Gastrocnemius medialis (tissue), 4 donors: ENCODE measurements at regions not wholly inside any gene's neighbourhood (a gene's known extent, or its start where the extent isn't known, plus 50 kb on each side); places are given as distances from the start of the nearest gene placed in this dataset.

Source experiments
- ATAC-seq, 2 donors: fragments of 150-250 bp; one replicate each; pipeline ENCODE4 v1.9.1; 2016
- DNase-seq, 2 donors: peaks; one replicate each; pipeline ENCODE4 v3.0.0-alpha.2; 2019
- H3K27ac ChIP-seq, 4 donors: fragments of 200-600 bp; sonication (generic); 1 replicate in 1 of 4; 2 replicates in 3 of 4; pipeline ENCODE4 v1.5.1; 2016 to 2018; ENCODE audit warnings: mild to moderate bottlenecking in 2 of 4, moderate library complexity in 1 of 4
- H3K27me3 ChIP-seq, 3 donors: fragments of 200-600 bp; sonication (generic) in 2 of 3; 1 replicate in 1 of 3; 2 replicates in 2 of 3; pipeline versions ENCODE4 v1.5.1 to v1.6.0; 2016 to 2019; ENCODE audit warnings: mild to moderate bottlenecking in 1 of 3, moderate library complexity in 1 of 3
- H3K36me3 ChIP-seq, 2 donors: fragments of 200-600 bp; sonication (generic) in 1 of 2; one replicate each; pipeline ENCODE4 v1.5.1; 2017 to 2018
- H3K4me1 ChIP-seq, 2 donors: fragments of 200-600 bp; sonication (generic) in 1 of 2; one replicate each; pipeline ENCODE4 v1.5.1; 2016 to 2017; ENCODE audit warnings: mild to moderate bottlenecking in 2 of 2
- H3K4me3 ChIP-seq, 4 donors: fragments of 200-600 bp; sonication (generic) in 3 of 4; 1 replicate in 1 of 4; 2 replicates in 3 of 4; pipeline ENCODE4 v1.5.1; 2016 to 2019; ENCODE audit warnings: mild to moderate bottlenecking in 2 of 4
- H3K9me3 ChIP-seq, 3 donors: fragments of 200-600 bp; sonication (generic) in 2 of 3; 1 replicate in 1 of 3; 2 replicates in 2 of 3; pipeline ENCODE4 v1.5.1; 2016 to 2019
- CTCF ChIP-seq, 5 experiments: fragments of 450-650 bp in 3 of 5; fragments of 200-600 bp in 2 of 5; sonication (generic) in 2 of 5; IDR thresholded peaks in 4 of 5; conservative IDR thresholded peaks in 1 of 5; 1 replicate in 4 of 5; 2 replicates in 1 of 5; pipeline ENCODE4 v1.5.1; 2016 to 2019; ENCODE audit warnings: antibody characterized with exemption in 5 of 5, mild to moderate bottlenecking in 3 of 5, moderate library complexity in 3 of 5
- POLR2A ChIP-seq, 2 donors: fragments of 450-650 bp; IDR thresholded peaks; one replicate each; pipeline ENCODE4 v1.6.1; 2017; ENCODE audit warnings: antibody characterized with exemption in 2 of 2, mild to moderate bottlenecking in 2 of 2, moderate library complexity in 2 of 2
- in situ Hi-C, 4 donors: fragments of 200-750 bp; cut with MboI; loops; one replicate each; pipeline versions ENCODE4 v1.15.0 to v1.8.0; 2017; ENCODE audit warnings: low sequenced_read_pairs in 4 of 4
- intact Hi-C: fragments of 100-400 bp; cut with DNase I; formaldehyde crosslinking; loops from one replicate; pipeline ENCODE4 v1.15.1; 2023; ENCODE audit warnings: low total_unique reads

- H3K27me3 ChIP-seq = no peaks in the 10 kb centered on the region
- H3K9me3 ChIP-seq = no peaks in the 10 kb centered on the region
- no peaks in the 10 kb centered on the region for H3K4me1 ChIP-seq
- H3K4me3 ChIP-seq = no peak overlapping the region
- no peak for ATAC-seq
- intact Hi-C loops = no loop called here
- no peak for DNase-seq
- no peak overlapping the region for H3K27ac ChIP-seq
- H3K36me3 ChIP-seq = no peaks in the 10 kb centered on the region
- TF ChIP-seq CTCF (IDR thresholded peaks at IDR 0.05 in 4 of 5, conservative IDR thresholded peaks at IDR 0.05 in 1 of 5) = no peak
- no peak for TF ChIP-seq POLR2A (IDR thresholded peaks at IDR 0.05)
- in situ Hi-C loops = no loop called here
Measured at GRCh38 chrY:19818546-19818945, 74.0 kb upstream of the KDM5D start.

GRCh38 chrY:19816920-19817319 lies 72.4 kb upstream of the KDM5D start:
- Histone ChIP-seq H3K4me3 (no peak overlapping the region), H3K27me3 (no peaks in the 10 kb centered on the region), H3K36me3 (no peaks in the 10 kb centered on the region), H3K27ac (no peak overlapping the region), H3K4me1 (no peaks in the 10 kb centered on the region), H3K9me3 (no peaks in the 10 kb centered on the region)
- intact Hi-C loops = no loop called here
- DNase-seq = no peak
- TF ChIP-seq CTCF (IDR thresholded peaks at IDR 0.05 in 4 of 5, conservative IDR thresholded peaks at IDR 0.05 in 1 of 5) (no peak), POLR2A (IDR thresholded peaks at IDR 0.05) (no peak)
- no peak for ATAC-seq
- in situ Hi-C loops = no loop called here

- Histone ChIP-seq H3K4me3 (no peak overlapping the region), H3K36me3 (no peaks in the 10 kb centered on the region), H3K9me3 (no peaks in the 10 kb centered on the region), H3K27ac (no peak overlapping the region), H3K27me3 (no peaks in the 10 kb centered on the region), H3K4me1 (no peaks in the 10 kb centered on the region)
- in situ Hi-C loops (no loop called here), intact Hi-C loops (no loop called here)
- ATAC-seq (peak; percentile 63 to 76), DNase-seq (peak; percentile 13 to 60)
- TF ChIP-seq POLR2A (IDR thresholded peaks at IDR 0.05) (no peak), CTCF (IDR thresholded peaks at IDR 0.05 in 4 of 5, conservative IDR thresholded peaks at IDR 0.05 in 1 of 5) (no peak)
Measured at GRCh38 chrY:19816053-19816823, 71.7 kb upstream of the KDM5D start.
